GM23248 (cell line): ENCODE measurements at regions not wholly inside any gene's neighbourhood (a gene's known extent, or its start where the extent isn't known, plus 50 kb on each side); places are given as distances from the start of the nearest gene placed in this dataset.

ENCODE experiments used
- EZH2 ChIP-seq: fragments of 200-600 bp; sonication (generic); IDR thresholded peaks from 2 replicates; pipeline ENCODE4 v1.6.1; 2018; ENCODE audit warnings: antibody characterized with exemption, mild to moderate bottlenecking; ENCODE audit not compliant: insufficient read depth, poor library complexity, severe bottlenecking
- EZH2phosphoT487 ChIP-seq: fragments of 200-600 bp; sonication (generic); IDR thresholded peaks from 2 replicates; pipeline ENCODE4 v1.6.1; 2018; ENCODE audit warnings: antibody characterized with exemption, moderate library complexity, mild to moderate bottlenecking, low read depth; ENCODE audit not compliant: insufficient read depth

DNA sequence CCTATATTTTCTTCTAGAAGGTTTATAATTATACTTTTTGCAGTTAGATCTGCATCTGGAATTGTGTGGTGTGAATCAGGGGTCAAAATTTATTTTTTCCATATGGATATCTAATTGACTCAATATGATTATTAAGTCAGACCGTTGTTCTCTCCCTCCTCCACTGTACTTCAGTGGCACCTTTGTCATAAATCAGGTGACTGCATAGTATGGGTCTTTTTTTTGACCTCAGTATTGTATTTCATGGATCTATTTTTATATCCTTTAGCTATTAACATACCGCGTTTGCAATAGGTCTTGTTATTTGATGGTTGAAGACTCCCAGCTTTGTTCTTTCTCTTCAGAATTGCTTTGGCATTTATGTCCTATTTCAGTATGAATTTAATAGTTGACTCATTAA, 107.4 kb downstream of the BOD1 start:
- TF ChIP-seq EZH2 (no peak), EZH2phosphoT487 (no peak)
